Endothelial cell of umbilical vein (primary cell): ENCODE measurements at regions not wholly inside any gene's neighbourhood (a gene's known extent, or its start where the extent isn't known, plus 50 kb on each side); places are given as distances from the start of the nearest gene placed in this dataset.

Experiments used
- BruUV-seq: library from RNA; stranded (reverse); fragments of 400-500 nt; replicated peaks from 2 replicates; lab custom pipeline; 2021; lab: Mats Ljungman, UMichigan
- CTCF ChIA-PET: fragments of 300-600, 350-600 bp; sonication (Branson Sonifier 250); formaldehyde crosslinking; loops from one replicate; lab custom pipeline; 2021; ENCODE audit warnings: antibody characterized with exemption, inconsistent platforms; lab: Charles Lee
- POLR2A ChIA-PET: fragments of 300-600, 350-600 bp; sonication (Branson Sonifier 250); formaldehyde crosslinking; loops from one replicate; lab custom pipeline; 2021; ENCODE audit warnings: antibody characterized with exemption, inconsistent platforms; lab: Charles Lee
- DNase-seq: peaks from one replicate; pipeline ENCODE4 v3.0.0-alpha.2; 2011; ENCODE audit warnings: low read depth, low spot score
- FAIRE-seq: peaks from 2 replicates; lab custom pipeline; 2011; peaks lifted over from hg19 to GRCh38; lab: Jason Lieb, UNC
- H2AFZ ChIP-seq: 2 replicates; pipeline ENCODE4 v1.6.0; 2012; ENCODE audit warnings: low read depth, low read length, control low read depth, inconsistent platforms
- H3K27ac ChIP-seq: 2 replicates; pipeline ENCODE4 v1.5.1; 2011; ENCODE audit warnings: low read depth, mild to moderate bottlenecking, control low read depth, low read length, moderate library complexity; ENCODE audit not compliant: insufficient read depth
- H3K27me3 ChIP-seq, 2 experiments: 2 replicates each; pipeline versions ENCODE4 v1.6.0 to v1.6.1; 2011; ENCODE audit warnings: low read length in 2 of 2, mixed read lengths in 1 of 2; ENCODE audit not compliant: control insufficient read depth in 2 of 2, insufficient read depth in 2 of 2
- H3K36me3 ChIP-seq, 2 experiments: 2 replicates in 1 of 2; 3 replicates in 1 of 2; pipeline ENCODE4 v1.5.1; 2011; ENCODE audit warnings: low read length in 2 of 2, mild to moderate bottlenecking in 1 of 2, moderate library complexity in 1 of 2; ENCODE audit not compliant: control insufficient read depth in 2 of 2, insufficient read depth in 2 of 2; ENCODE audit errors: extremely low read depth in 1 of 2
- H3K4me1 ChIP-seq: 3 replicates; pipeline ENCODE4 v1.5.1; 2011; ENCODE audit warnings: mild to moderate bottlenecking, low read length; ENCODE audit not compliant: control insufficient read depth, insufficient read depth; ENCODE audit errors: extremely low read depth
- H3K4me2 ChIP-seq: 2 replicates; pipeline ENCODE4 v1.6.1; 2011; ENCODE audit warnings: low read length, control low read depth, mixed read lengths; ENCODE audit not compliant: insufficient read depth
- H3K4me3 ChIP-seq, 3 experiments: fragments of 200-600 bp in 1 of 3; sonication (generic), shearing (Covaris generic) in 1 of 3; replicated peaks in 1 of 3; 2 replicates each; pipeline ENCODE4 v1.5.1; 2011 to 2016; ENCODE audit warnings: control low read depth in 3 of 3, low read length in 3 of 3, mild to moderate bottlenecking in 2 of 3, inconsistent platforms in 1 of 3, low read depth in 1 of 3, moderate library complexity in 1 of 3; ENCODE audit not compliant: insufficient read depth in 1 of 3
- H3K79me2 ChIP-seq: 2 replicates; pipeline ENCODE4 v1.6.0; 2012; ENCODE audit warnings: low read length, inconsistent platforms; ENCODE audit not compliant: control insufficient read depth, insufficient read depth
- H3K9ac ChIP-seq: replicated peaks from 2 replicates; pipeline ENCODE3; 2011; ENCODE audit warnings: low read length, control low read depth; ENCODE audit not compliant: insufficient read depth; ENCODE audit errors: extremely low read depth
- H3K9me1 ChIP-seq: replicated peaks from 3 replicates; pipeline ENCODE4 v1.6.0; 2011; ENCODE audit warnings: mild to moderate bottlenecking, low read length; ENCODE audit not compliant: control insufficient read depth, insufficient read depth; ENCODE audit errors: extremely low read depth
- H3K9me3 ChIP-seq: replicated peaks from 2 replicates; pipeline ENCODE4 v1.5.1; 2012; ENCODE audit warnings: low read length, inconsistent platforms; ENCODE audit not compliant: control insufficient read depth, insufficient read depth
- H4K20me1 ChIP-seq: replicated peaks from 2 replicates; pipeline ENCODE3; 2011; ENCODE audit warnings: mild to moderate bottlenecking, low read length; ENCODE audit not compliant: control insufficient read depth, insufficient read depth; ENCODE audit errors: extremely low read depth
- CTCF ChIP-seq, 2 donors: IDR thresholded peaks; 1 replicate in 1 of 2; 2 replicates in 1 of 2; pipeline ENCODE4 v1.5.1; 2011; ENCODE audit warnings: low read length in 2 of 2, mild to moderate bottlenecking in 2 of 2, moderate library complexity in 2 of 2, control low read depth in 1 of 2, inconsistent platforms in 1 of 2, low read depth in 1 of 2; ENCODE audit not compliant: insufficient read depth in 1 of 2; ENCODE audit errors: extremely low read depth in 1 of 2
- EZH2 ChIP-seq: IDR thresholded peaks from 2 replicates; pipeline ENCODE4 v1.6.1; 2012; ENCODE audit warnings: borderline replicate concordance, low read depth, mild to moderate bottlenecking, moderate library complexity, low read length, inconsistent platforms; ENCODE audit not compliant: severe bottlenecking
- FOS ChIP-seq: IDR thresholded peaks from 2 replicates; pipeline ENCODE4 v1.6.1; 2011; ENCODE audit warnings: mild to moderate bottlenecking, low read length, moderate library complexity, borderline replicate concordance; ENCODE audit not compliant: insufficient read depth
- GATA2 ChIP-seq: IDR thresholded peaks from 2 replicates; pipeline ENCODE4 v1.7.0; 2011; ENCODE audit warnings: low read depth, mild to moderate bottlenecking, moderate library complexity, mixed read lengths, low read length; ENCODE audit not compliant: insufficient read length, insufficient read depth
- JUN ChIP-seq: IDR thresholded peaks from 2 replicates; pipeline ENCODE4 v1.6.1; 2011; ENCODE audit warnings: borderline replicate concordance, low read depth; ENCODE audit not compliant: insufficient read length, insufficient read depth
- MAX ChIP-seq: IDR thresholded peaks from 2 replicates; pipeline ENCODE4 v1.6.1; 2011; ENCODE audit not compliant: insufficient read depth, insufficient read length
- MYC ChIP-seq: IDR thresholded peaks from one replicate; pipeline ENCODE4 v1.6.1; 2011; ENCODE audit warnings: mild to moderate bottlenecking, low read depth, low read length
- POLR2A ChIP-seq: IDR thresholded peaks from 2 replicates; pipeline ENCODE4 v1.6.1; 2012; ENCODE audit warnings: low read depth, mild to moderate bottlenecking, control low read depth, low read length
- POLR2AphosphoS5 ChIP-seq: IDR thresholded peaks from 2 replicates; pipeline ENCODE4 v1.6.1; 2012; ENCODE audit warnings: low read depth, mild to moderate bottlenecking, control low read depth, low read length, moderate library complexity; ENCODE audit not compliant: insufficient read depth
- dilution Hi-C: fragments of 300-500 bp; cut with MboI; formaldehyde crosslinking; loops from one replicate; pipeline ENCODE4 v1.15.0; 2019; ENCODE audit warnings: low sequenced_read_pairs; ENCODE audit not compliant: extremely low pct_ligation_motif_present
- intact Hi-C: fragments of 100-400 bp; cut with micrococcal nuclease; formaldehyde crosslinking; loops from one replicate; pipeline ENCODE4 v1.10.0; 2022

GRCh38 chr16:17566075-17566474 is 95.3 kb upstream of the XYLT1 start:
- no TSS peak for BruUV-seq
- no peaks in the 10 kb centered on the region for H4K20me1 ChIP-seq
- no peaks in the 10 kb centered on the region for H3K36me3 ChIP-seq
- no peaks in the 10 kb centered on the region for H3K4me1 ChIP-seq
- ChIA-PET CTCF (no interaction called here), POLR2A (no interaction called here)
- no peak for FAIRE-seq
- H3K4me3 ChIP-seq = no peak overlapping the region
- peaks cover 2% of the 10 kb centered on the region for H3K9me3 ChIP-seq
- no peak for DNase-seq
- intact Hi-C loops = no loop called here
- no peaks in the 10 kb centered on the region for H3K9me1 ChIP-seq
- H3K27ac ChIP-seq = no peak overlapping the region
- H2AFZ ChIP-seq = no peak overlapping the region
- H3K79me2 ChIP-seq = no peaks in the 10 kb centered on the region
- dilution Hi-C loops = no loop called here
- no peak overlapping the region for H3K9ac ChIP-seq
- no peak overlapping the region for H3K4me2 ChIP-seq
- TF ChIP-seq EZH2 (no peak), MYC (no peak), GATA2 (no peak), CTCF (IDR thresholded peaks at IDR 0.05; ENCODE audit: extremely low read depth in 1 of 2, insufficient read depth in 1 of 2, low read depth in 1 of 2, low read length in 2 of 2) (no peak), POLR2A (no peak), FOS (no peak), JUN (no peak), POLR2AphosphoS5 (no peak), MAX (no peak)
- no peaks in the 10 kb centered on the region for H3K27me3 ChIP-seq
